PC-3 (cell line): ENCODE measurements at regions not wholly inside any gene's neighbourhood (a gene's known extent, or its start where the extent isn't known, plus 50 kb on each side); places are given as distances from the start of the nearest gene placed in this dataset.

ENCODE experiments used
- CTCF ChIP-seq: fragments of 300-600 bp; sonication (generic); conservative IDR thresholded peaks from 2 replicates; pipeline ENCODE4 v1.5.1; 2017; ENCODE audit warnings: antibody characterized with exemption, low read depth, mild to moderate bottlenecking, low read length
- EZH2 ChIP-seq: fragments of 300-600 bp; sonication (generic); IDR thresholded peaks from one replicate; pipeline ENCODE4 v1.6.1; 2017; ENCODE audit warnings: antibody characterized with exemption, mild to moderate bottlenecking, low read length; ENCODE audit not compliant: unreplicated experiment
- EZH2phosphoT487 ChIP-seq: fragments of 300-600 bp; sonication (generic); IDR thresholded peaks from 2 replicates; pipeline ENCODE4 v1.6.1; 2018; ENCODE audit warnings: mild to moderate bottlenecking, antibody characterized with exemption, low read length, borderline replicate concordance

DNA sequence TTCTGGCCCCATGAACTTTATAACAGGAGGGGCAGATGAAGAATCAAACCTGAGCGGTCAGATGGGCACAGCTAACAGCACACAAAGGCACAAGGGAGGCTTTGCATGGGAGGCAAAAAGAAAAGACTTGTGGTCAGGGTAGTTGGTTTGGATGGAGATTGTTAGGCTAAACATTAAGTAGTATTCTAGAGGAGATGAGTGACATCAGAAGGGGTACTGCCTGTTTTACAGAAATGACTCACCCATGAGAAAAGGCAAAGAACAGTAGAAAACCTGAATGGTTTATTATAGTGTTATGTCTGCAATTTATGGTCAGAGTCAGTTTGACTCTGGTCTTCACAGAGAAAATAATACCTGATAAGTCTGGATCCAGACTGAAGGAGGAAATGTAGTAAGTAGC lies 129.8 kb upstream of the KIRREL3 start:
- TF ChIP-seq CTCF (no peak), EZH2phosphoT487 (no peak), EZH2 (no peak)
